NB4 (cell line): ENCODE measurements at regions not wholly inside any gene's neighbourhood (a gene's known extent, or its start where the extent isn't known, plus 50 kb on each side); places are given as distances from the start of the nearest gene placed in this dataset.

ENCODE experiments used
- DNase-seq: peaks from one replicate; pipeline ENCODE4 v3.0.0; 2010; ENCODE audit warnings: low read depth
- H3K4me3 ChIP-seq: one replicate; pipeline ENCODE4 v1.5.1; 2011; ENCODE audit warnings: mild to moderate bottlenecking, low read depth, low read length, moderate library complexity
- MYC ChIP-seq: IDR thresholded peaks from 2 replicates; pipeline ENCODE4 v1.6.1; 2011; ENCODE audit warnings: low read depth, low read length
- POLR2A ChIP-seq: IDR thresholded peaks from 2 replicates; pipeline ENCODE4 v1.6.1; 2011; ENCODE audit warnings: mild to moderate bottlenecking; ENCODE audit not compliant: insufficient read length; ENCODE audit errors: extremely low read depth
- TF ChIP-seq, protein P1 (sequence below): IDR thresholded peaks from 2 replicates; pipeline ENCODE4 v1.6.1; 2011; ENCODE audit warnings: low read depth, low read length
- TF ChIP-seq, protein P2 (sequence below): IDR thresholded peaks from one replicate; pipeline ENCODE4 v1.5.1; 2012; ENCODE audit warnings: low read depth, low read length

DNA sequence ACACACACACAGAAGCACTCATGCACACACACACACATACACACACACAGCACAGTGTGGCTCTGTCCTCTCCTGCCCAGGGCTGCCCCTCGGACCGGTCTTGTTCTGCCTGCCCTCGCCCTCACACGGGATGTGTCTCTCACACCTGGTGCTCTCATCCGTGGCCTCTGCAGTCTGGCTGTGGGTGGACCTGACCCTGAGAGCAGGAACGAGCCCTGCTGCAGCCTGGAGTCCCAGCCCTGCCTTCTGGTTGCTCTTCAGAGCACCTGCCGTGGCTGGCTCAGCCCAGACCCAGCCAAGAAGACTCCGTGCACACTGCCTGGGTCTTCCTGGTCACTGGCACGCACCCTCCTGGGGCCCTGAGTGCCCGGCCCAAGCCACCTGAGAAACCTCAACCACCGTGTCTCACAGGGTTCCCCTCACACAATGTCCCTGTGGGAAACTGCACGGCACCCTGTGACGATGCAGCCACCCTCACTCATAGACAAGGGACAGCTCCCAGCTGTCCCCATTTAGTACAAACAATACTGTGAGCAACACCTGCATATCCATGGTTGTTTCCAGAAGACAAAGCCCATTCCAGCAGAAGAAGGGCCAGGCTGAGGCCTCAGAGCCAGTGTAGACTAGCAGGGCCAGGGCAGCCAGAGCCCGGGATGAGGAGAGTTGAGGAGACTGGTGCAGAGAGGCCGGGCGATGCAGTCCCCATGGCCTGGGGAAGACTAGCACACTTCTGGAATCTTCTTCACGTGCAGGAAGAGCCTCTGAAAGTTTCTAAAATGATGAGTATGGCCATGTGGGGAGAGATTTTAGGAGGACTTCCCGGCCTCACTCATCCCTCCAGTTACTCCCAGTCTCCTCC lies 234.0 kb downstream of the NPHP4 start:
- no peak overlapping the region for H3K4me3 ChIP-seq
- DNase-seq: no peak
- TF ChIP-seq MYC (no peak), POLR2A (no peak)
- TF ChIP-seq, protein P1, sequence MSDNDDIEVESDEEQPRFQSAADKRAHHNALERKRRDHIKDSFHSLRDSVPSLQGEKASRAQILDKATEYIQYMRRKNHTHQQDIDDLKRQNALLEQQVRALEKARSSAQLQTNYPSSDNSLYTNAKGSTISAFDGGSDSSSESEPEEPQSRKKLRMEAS: no peak
- TF ChIP-seq, protein P2, sequence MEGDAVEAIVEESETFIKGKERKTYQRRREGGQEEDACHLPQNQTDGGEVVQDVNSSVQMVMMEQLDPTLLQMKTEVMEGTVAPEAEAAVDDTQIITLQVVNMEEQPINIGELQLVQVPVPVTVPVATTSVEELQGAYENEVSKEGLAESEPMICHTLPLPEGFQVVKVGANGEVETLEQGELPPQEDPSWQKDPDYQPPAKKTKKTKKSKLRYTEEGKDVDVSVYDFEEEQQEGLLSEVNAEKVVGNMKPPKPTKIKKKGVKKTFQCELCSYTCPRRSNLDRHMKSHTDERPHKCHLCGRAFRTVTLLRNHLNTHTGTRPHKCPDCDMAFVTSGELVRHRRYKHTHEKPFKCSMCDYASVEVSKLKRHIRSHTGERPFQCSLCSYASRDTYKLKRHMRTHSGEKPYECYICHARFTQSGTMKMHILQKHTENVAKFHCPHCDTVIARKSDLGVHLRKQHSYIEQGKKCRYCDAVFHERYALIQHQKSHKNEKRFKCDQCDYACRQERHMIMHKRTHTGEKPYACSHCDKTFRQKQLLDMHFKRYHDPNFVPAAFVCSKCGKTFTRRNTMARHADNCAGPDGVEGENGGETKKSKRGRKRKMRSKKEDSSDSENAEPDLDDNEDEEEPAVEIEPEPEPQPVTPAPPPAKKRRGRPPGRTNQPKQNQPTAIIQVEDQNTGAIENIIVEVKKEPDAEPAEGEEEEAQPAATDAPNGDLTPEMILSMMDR: no peak

DNA sequence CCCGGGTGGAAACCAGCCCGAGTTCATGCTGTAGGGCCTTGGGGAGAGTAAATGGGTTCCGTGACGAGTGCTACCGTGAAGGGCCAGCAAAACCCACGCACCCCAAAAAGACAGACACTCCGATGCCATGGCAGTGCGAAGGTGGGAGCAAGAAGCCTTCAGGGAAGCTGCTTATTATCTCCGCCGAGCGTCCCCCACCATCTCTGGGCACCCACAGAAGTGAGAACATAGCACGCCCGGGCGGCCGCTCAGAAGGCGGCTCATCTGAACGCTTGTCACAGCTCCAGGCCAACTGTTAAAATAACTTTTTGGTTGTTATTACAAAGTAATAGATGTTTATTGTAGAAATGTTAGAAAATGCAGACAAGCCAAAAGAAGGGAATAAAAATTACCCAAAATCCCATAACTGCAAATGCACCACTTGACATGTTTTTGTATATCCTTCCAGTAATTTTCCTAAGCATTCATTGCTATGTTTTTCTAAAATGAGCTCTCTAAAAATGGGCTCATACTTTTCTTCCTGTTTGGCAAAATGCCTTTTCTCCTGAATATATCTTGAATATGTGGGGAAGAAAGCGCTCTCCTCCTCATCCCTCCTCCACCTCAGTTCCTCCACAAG lies 234.9 kb downstream of the NPHP4 start:
- DNase-seq: no peak
- TF ChIP-seq MYC (no peak), POLR2A (no peak)
- TF ChIP-seq, protein P1: no peak
- TF ChIP-seq, protein P2: no peak
- H3K4me3 ChIP-seq: no peak overlapping the region

DNA sequence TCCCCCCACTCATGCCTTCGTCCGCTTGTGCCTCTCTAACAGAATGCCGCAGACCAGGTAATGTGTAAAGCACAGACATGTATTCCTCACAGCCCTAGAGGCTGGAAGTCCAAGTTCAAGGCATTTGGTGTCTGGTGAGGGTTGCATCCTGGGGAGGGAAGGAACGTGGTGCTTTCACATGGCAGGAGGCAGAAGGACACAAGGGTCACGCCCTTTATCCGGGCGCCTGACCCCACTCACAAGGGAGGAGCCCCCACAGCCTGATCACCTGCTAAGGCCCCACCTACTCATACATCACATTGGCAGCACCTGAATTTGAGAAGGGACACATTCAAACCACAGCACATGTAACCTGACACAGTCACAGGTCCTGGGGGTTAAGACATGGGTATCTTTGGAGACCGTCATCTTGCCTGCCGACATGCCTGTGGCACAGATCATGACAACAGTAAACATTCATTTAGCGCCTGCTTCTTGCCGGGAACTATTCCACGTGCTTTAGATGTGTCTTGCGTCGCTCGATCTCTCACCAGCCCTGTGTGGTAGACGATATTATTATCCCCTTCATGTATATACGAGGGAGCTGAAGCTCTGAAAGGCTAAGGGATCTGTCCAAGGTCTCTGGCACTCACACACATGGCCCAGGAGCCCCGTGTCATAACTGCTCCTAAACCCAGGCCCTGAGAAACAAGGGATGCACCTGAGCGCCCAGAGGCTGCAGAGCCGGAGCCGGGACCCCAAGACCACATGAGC lies 235.6 kb downstream of the NPHP4 start:
- H3K4me3 ChIP-seq: no peak overlapping the region
- TF ChIP-seq MYC: no peak
- TF ChIP-seq POLR2A: no peak
- TF ChIP-seq, protein P1: no peak
- TF ChIP-seq, protein P2: no peak
- no peak for DNase-seq

DNA sequence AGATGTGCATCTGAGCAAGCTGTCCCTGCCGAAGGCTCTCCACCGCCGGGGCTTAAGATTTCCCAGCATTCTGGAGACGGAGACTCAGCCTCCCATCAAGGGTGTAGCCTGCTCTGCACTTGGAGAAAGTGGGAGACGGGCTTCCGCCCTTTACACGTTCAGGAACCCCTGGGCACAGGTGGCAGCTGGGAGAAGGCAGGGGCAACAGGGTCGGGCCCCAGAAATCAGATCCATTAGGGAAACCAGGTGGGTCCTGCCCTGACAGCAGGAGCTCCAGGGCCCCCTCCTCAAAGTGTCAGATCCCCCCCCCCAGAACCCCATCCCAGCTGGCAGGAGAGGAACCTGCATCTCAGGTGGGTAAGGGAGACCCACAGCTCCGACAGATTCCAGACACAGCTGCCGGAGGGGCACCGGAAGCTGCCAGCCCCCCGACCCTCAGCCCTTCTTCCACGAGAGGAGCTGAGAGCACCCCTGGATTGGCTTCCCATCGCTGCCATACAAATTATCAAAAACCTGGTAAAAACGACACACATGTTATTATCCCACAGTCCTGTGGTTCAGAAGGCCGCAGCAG lies 236.6 kb downstream of the NPHP4 start:
- no peak for DNase-seq
- no peak overlapping the region for H3K4me3 ChIP-seq
- TF ChIP-seq, protein P2: no peak
- TF ChIP-seq, protein P1: no peak
- TF ChIP-seq POLR2A (no peak), MYC (no peak)

DNA sequence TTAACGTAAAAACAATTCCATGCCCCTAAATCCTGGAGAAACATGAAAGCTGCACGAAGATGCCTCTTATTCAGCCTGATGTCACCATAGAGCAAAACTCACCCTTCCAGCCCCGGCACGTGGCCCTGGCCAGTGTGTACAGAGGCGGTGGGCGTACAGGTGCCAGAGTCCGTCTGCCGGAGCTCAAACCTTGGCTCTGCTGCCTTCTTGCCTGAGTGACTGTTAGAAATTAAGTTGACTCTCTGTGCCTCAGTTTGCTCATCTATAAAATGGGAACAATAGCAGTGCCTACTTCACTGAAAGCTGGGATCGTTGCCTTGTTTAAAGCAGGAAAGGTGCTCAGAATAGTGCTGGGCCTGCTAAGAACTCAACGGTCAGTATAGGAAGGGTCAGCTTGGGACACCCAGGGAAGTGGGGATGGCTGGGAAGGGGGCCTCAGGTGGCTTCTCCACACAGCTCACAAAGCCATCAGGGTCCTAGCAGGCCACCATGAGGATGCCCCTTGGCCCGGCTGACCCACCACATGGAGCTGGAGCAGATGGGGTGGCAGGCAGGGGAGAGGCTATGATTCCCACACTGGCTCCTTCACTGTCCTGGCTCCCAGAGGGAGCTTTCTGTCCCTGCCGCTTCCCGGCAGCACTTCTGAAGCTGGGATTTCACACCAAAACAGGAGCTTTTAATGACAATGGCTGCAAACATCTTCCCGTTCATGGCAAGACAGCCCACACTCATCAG lies 237.2 kb downstream of the NPHP4 start:
- TF ChIP-seq, protein P1: no peak
- TF ChIP-seq, protein P2: no peak
- TF ChIP-seq MYC (no peak), POLR2A (no peak)
- no peak overlapping the region for H3K4me3 ChIP-seq
- no peak for DNase-seq
